NCI-H1436 (cell line): ENCODE measurements at regions not wholly inside any gene's neighbourhood (a gene's known extent, or its start where the extent isn't known, plus 50 kb on each side); places are given as distances from the start of the nearest gene placed in this dataset.
"Not testable (repeated sequence)": the region's sequence is repeated elsewhere in the genome, so short reads cannot be mapped to it uniquely, and the experiment has no call there.

Experiments used
- DNase-seq: peaks from one replicate; lab custom pipeline; 2025; lab: John Stamatoyannopoulos, UW

DNA sequence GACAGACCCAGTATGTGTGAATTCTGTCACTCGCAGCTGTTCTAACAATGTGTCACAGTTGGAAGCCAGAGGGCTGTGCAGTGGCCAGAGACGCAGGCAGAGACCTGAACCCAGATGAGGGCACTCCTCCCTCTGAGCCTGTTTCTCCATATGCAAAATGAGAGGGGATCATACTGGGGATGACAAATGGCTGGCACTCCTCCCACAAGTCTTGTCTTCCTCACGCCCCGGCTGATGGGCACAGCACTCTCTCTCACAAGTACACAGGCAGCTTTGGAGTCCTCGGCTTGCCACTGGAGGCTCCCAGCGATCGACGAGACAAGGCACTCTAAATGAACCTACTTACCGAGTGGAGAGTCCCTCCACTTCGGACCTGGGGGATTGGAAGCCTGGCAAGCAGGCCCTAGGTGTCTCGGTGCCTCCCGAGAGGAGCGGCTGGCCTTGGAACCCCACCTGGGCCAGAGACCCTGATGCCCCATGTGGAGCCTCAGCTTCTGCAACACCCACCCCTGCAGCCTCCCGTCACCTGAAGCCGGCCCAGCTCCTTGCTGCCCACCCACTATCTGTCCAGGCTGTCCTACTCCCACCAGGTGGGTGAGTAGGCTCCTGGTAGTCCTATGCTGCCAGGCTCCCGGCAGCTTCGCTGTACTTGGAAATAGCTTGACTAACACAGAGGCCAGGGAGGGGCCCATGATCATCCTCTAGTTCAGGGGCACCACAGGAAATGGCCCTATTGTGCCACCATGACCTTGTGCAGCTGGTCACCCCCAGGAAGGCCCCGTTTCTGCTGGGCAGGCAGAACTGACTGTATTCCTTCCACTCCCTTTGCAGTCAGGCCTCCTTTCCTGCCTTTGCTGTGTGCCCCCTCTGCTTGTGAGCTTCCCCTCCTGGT is 65.0 kb upstream of the IQSEC1 start:
- DNase-seq = no peak

DNA sequence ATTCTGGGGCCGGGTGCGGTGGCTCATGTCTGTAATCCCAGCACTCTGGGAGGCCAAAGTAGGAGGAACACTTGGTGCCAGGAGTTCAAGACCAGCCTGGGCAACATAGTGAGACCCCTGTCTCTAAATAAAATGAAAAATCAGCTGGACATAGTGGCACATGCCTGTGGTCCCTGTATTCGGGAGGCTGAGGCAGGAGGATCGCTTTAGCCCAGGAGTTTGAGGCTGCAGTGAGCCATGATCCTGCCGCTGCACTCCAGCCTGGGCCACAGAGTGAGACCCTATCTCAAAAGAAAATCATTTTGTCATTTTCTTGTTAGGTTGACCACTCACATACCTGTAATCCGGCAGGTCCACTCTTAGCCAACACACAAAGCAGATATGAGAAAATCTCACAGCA is 63.6 kb upstream of the IQSEC1 start:
- DNase-seq = not testable (repeated sequence)

DNA sequence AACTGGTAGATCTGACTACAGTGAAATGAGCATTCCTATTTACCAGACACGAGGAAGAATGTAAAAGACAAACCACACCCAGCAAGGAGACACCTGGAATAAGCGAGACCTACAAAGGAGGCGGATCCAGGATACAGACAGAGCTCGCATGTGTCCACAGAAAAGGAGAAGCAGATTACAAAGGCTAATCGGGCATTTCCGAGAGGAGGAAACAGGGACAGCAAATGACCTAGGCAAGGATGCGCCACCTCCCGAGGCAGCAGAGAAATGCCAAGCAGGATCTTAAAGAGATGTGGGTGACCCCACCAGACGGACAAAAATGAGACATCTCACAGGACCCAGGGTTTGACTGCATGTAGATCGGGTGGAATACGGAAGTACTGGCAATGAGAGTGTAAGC is 63.2 kb upstream of the IQSEC1 start:
- DNase-seq = no peak

DNA sequence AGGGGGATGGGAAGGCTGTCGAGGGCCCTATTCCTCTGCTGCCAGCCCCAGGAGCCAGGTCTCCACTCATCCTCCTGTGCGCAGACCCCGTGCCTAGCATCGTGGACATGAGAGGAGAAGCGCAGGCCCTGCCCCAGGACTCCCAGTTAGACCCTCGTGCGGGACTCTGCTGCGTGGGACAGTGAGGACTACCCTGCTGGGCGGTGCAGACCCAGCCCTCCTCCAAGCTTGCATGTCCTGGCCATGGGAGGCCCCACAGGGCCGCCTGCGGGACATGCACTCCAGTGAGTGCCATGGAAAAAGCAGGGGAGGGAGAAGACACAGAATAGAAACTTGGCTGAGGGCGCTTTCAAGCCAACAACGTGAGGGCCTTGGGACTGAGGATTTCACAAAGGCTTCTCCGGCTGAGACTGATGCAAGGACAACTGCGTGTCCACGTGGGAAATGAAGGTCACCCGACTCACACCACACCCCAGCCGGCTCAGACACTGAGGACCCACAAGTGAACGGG is 62.6 kb upstream of the IQSEC1 start:
- DNase-seq = no peak

DNA sequence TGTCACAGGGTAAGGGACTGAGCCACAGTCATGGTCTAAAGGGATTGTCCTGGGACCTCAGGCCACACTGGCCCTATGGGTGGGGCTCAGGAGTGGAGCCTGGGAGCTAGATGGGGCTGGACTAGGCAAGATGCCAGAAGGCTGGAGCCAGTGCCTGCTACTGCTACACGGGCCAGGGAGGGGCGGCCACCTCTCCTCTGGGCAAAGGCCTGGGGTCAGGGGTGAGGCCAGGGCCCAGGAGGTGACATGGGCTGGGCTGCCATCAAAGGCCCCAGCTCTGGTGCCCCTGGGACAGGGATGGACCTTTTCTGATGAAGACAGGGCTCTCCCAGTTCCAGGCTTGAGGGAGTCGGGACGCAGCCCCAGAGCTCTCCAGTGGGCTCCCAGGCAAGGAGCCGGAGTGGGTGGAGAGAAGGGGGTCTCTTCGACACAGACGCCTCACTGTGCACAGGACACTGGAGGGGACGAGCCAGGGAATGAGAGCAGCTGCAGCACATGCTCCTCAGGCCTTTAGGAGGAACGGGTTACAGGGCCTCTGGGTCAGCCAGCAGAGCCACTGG is 62.1 kb upstream of the IQSEC1 start:
- no peak for DNase-seq

DNA sequence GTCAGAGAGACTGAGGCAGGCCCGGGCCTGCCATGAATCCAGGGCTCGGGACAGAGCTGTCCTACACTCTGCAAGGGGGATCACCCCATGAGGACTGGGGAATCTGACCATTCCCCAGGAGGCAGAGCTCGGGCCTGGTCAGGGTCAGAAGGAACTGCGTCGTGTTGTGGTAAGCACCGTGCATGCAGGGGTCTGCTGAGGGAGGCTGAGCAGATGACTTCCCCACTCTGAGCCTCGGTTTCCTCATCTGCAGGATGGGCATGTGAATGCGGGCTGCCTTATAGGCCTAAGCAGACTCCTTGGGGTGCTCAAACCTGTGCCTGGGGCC is 61.6 kb upstream of the IQSEC1 start:
- DNase-seq = no peak

DNA sequence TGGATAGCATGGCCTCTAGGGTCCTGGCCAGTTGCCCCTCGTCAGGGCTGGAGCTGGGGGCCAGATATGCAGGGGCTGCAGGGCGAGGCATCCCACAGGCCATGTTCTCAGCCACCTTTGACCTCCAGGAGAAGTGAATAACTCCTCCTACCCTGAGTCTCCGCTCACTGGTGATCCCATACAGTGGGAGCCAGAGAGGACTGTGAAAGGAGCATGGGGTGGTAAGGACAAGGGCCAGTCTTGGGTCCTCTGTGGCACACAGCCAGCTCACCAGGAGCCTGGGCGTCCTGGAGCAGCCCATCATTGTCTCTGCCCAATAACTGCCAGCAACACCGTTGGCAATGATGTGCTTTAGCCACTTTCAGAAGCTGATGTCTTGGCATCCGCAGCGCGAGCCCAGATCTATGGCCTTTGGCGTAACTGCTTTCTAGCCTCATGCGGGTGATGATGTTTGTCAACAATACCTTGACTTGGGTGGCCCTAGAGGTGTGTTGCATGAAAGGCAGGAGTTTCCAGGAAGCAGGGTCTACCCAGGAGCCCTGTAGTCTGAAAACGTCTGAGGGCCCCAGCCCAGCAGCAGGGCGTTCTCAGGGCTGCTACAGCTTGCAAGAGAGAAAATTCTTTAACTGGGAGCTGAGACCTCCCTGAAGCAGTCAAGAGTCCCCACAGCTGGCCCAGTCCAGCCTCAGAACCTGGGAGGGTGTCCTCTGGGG is 61.1 kb upstream of the IQSEC1 start:
- DNase-seq = no peak

DNA sequence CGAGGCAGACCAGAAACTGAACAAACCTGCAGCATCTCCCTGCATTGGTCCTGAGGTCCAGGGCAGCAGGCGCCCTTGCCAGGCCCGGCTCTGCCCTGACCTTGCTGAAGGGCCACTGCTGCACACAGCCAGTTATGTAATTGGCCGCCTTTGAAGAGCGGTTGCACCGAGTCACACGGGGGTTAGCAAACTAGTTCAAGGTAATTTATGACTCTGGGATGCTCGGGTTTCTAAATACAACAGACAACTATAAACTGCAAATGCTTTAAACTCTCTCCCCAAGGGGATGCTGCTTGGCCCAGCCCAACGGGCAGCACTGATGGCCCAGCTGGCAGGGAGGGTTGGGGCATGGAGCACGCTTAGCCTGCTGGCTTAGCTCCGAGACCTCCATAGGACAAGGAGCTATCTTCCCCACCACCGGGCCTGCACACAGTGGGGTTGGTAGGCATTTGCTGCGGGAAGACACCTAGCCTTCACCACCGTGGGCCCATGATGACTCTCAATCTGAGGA is 60.3 kb upstream of the IQSEC1 start:
- DNase-seq = no peak

DNA sequence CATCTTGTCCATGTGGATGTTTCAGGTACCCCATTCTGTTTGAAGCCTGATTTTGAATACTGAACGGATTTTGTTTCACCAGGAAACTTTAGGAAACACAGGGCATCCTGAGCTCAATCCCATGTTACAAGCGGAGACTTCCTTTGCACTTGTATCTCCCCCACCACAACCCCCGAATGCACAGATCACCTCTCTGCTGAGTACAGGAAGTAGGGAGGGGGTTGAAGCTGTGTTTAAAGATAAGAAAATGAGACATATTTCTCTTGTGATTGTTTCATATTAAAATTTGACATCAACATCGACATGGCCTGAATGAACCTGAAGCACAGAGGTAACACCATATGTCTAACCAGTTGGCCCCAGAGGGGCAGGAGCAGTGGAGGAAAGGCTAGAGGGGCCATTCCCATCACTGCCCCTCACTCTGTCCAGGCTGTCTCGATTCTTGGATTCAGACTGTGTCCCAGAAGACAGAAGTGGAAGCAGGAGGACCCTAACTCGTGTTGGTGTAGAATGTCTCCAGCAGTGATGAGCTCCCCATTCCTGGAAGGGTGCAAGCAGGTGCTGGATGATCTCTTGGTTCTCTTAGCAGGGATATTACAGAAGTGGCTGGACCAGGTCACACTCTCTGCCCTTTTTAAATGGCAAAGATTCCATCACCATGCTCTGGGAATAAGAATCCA is 59.6 kb upstream of the IQSEC1 start:
- DNase-seq = no peak

DNA sequence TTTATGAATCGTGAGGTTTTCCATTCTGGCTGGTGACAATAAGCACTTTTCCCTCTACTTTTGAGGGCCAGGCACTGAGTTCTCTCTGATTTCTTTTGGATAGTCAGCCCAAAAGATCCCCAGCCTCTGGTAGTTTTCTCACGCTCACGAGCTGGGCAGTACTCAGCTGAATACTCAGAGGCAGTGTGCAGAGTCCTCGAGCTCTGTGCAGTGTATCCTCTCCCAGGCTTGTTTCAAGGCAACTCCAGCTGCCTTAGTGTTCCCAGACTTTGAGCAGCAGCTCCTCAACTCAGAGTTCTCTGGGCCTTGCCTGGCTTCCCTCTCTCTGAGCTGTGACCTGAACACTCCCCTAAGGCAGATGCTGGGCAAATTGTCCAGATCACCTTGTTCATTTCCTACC is 59.1 kb upstream of the IQSEC1 start:
- no peak for DNase-seq

DNA sequence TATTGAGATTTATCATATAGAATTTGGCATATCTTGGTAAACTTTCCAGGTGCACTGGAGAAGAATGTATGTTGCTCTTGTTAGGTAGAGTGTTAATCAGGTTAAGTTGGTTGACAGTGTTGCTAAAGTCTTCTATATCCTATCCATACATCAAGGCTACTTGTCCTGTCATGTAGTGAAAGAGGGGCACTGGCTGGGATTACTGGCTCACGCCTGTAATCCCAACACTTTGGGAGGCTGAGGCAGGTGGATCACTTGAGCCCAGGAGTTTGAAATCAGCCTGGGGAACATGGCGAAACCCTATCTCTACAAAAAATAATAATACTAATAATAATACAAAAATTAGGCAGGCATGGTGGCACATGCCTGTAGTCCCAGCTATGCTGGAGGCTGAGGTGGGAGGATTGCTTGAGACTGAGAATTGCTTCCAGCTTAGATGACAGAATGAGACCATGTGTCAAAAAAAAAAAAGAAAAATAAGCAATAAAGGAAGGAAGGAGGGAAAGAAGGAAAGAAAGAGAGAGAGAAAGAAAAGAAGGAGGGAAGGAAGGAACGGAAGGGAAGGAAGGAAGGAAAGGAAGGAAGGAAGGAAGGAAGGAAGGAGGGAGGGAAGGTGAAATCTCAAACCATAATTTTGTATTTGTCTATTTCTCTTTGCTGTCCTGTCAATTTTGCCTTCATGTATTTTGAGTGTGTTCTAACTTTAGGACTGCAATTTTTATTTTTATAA is 57.4 kb upstream of the IQSEC1 start:
- no peak for DNase-seq

DNA sequence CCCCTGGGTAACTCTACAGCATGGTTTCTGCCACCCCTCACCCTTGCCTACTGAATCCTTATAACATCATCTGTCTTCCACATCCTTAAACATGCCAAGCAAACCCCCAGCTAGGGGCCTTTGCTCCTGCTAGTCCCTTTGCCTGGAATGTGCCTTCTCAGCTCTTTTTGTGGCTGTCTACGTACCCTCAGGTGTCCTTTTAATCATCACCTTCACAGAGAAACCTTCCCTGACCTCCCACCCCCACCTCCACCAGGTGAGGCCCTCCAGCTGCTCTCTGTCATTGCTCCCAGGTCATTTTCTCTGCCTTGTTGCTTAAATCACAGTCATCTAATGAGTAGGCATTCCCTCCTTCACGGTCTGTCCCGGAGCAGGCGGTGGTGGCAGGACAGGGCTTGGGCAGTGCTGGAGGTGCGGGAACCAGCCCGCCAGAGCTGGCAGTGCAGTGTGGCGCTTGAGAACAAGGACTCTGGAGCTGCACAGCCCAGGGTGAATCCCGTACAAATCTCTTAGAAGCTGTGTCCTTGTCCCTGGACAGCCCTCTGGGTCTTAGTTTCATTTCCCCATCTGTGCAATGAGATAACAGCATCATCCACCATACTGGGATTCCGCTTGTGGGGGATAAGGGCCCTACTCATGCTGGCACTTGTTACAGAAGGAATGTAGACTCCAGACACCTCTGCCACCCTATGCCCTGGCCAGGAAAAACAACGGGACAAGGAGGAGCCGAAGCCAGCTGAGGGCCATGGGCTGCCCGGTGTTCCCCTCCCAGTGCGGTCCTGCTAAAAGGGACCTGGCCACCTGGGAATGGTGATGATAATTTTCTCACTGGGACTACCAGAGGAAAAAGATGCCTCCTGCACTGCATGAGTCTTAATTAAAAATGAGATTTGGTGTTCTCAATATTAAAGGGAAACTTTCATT is 52.1 kb upstream of the IQSEC1 start:
- no peak for DNase-seq

DNA sequence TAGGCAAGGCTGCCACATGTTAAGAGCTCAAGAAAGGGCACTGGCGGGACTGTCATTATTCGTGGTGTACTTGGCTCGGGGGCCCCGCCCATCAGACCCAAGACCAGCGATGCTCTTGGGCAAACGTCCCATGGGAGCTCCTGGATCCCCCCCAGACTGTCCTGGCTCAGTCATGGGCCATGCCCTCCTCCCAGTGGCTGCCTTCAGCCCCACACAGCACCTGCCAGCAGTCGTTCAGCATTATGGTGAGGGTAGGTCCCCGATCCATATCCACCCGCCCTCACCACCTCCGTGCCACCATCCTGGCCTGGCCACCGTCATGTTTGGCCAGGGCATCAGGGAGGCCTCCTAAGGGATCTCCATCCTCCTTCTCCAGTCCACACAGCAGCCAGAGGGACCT is 51.4 kb upstream of the IQSEC1 start:
- DNase-seq = no peak

DNA sequence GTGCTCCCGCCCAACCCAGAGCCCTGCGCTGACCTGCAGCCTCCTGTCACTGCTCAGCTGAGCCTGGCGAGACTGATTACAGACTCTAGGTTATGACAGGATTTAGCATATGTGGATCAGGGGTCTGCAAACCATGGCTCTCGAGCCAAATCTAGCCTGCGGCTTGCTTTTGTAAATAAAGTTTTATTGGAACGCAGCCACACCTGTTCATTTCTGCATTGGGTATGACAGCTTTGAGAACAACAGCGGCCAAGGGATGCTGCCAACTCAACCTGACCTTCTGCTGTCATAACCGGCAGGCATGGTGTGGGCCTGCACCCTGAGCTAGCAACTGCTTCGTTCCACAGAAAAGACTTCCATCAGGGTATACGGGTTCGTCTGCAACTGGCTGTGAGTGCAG is 50.5 kb upstream of the IQSEC1 start:
- no peak for DNase-seq

DNA sequence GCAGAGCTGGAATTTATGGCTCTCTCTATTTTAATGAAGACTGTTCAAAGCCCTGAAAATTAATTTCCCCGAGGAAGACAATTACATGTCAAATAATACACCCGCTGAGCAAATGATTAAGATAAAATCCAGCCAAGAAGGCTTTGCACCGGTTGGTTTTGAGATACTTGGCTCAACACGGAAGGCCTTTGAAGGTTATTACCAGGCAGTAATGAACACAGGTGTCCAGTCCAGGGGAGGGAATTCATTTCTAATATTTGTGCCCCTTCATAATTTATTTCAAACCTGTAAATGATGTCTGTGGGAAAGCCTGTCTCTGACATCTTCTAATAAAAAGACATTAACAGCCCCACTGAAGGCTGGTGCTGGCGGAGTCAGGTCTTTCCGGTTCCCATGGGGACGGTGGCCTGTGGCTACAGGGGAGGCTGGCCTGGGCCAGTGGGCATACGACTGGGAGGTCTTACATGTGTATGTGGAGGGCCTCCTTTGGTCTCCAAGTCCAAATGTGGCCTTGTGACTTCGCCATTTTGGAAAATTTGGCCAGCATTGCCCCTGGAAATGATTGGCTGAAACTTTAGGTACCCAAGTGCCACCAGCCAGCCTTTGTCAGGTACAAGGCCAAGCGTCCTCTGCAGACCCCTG is 49.9 kb upstream of the IQSEC1 start:
- no peak for DNase-seq
